ENCODE measurements at regions not wholly inside any gene's neighbourhood (a gene's known extent, or its start where the extent isn't known, plus 50 kb on each side); places are given as distances from the start of the nearest gene placed in this dataset.

- TF ChIP-seq CTCF (IDR thresholded peaks at IDR 0.05 in 2 of 3, conservative IDR thresholded peaks at IDR 0.05 in 1 of 3; ENCODE audit: borderline replicate concordance in 1 of 3, insufficient read depth in 1 of 3, low read depth in 2 of 3, low read length in 2 of 3) (no peak), YY1 (IDR thresholded peaks at IDR 0.05; ENCODE audit: extremely low read depth, insufficient replicate concordance, low read depth, low read length) (no peak), POLR2A (IDR thresholded peaks at IDR 0.05; ENCODE audit: borderline replicate concordance, extremely low read depth, insufficient read depth, insufficient read length) (no peak), ZNF274 (IDR thresholded peaks at IDR 0.05; ENCODE audit: low read depth, low read length) (no peak), MAX (IDR thresholded peaks at IDR 0.05) (no peak), POLR2AphosphoS5 (IDR thresholded peaks at IDR 0.05; ENCODE audit: low read depth, low read length) (no peak), RAD21 (IDR thresholded peaks at IDR 0.05; ENCODE audit: low read depth) (no peak), TCF7L2 (IDR thresholded peaks at IDR 0.05; ENCODE audit: borderline replicate concordance, extremely low read depth, insufficient read depth, insufficient read length) (no peak), EZH2 (IDR thresholded peaks at IDR 0.05) (no peak), ZFX (IDR thresholded peaks at IDR 0.05) (no peak)
Observed at GRCh38 chr13:74000876-74001275, 133.3 kb downstream of the KLF12 start.

All from HCT116 (cell line).